CD14-positive monocyte (primary cell): ENCODE measurements at regions not wholly inside any gene's neighbourhood (a gene's known extent, or its start where the extent isn't known, plus 50 kb on each side); places are given as distances from the start of the nearest gene placed in this dataset.

Source experiments
- DNase-seq, 3 donors: peaks; one replicate each; pipeline ENCODE4 v3.0.0-alpha.2; 2011 to 2022
- H2AFZ ChIP-seq: 2 replicates; pipeline ENCODE4 v1.6.0; 2012; ENCODE audit warnings: mild to moderate bottlenecking, low read depth, low read length, inconsistent platforms; ENCODE audit not compliant: insufficient read depth, poor library complexity, severe bottlenecking
- H3K27ac ChIP-seq, 2 donors: 1 replicate in 1 of 2; 2 replicates in 1 of 2; pipeline ENCODE4 v1.5.1; 2012 to 2013; ENCODE audit warnings: low read length in 2 of 2, control low read depth in 1 of 2, inconsistent platforms in 1 of 2, low read depth in 1 of 2, mild to moderate bottlenecking in 1 of 2
- H3K27me3 ChIP-seq, 2 donors: one replicate each; pipeline versions ENCODE4 v1.6.0 to v1.6.1; 2011 to 2013; ENCODE audit warnings: low read length in 2 of 2; ENCODE audit not compliant: control insufficient read depth in 2 of 2, insufficient read depth in 2 of 2
- H3K36me3 ChIP-seq, 2 donors: replicated peaks in 1 of 2; 1 replicate in 1 of 2; 2 replicates in 1 of 2; pipeline versions ENCODE4 v1.5.1 to v1.6.1; 2012 to 2013; ENCODE audit warnings: low read length in 2 of 2, control low read depth in 1 of 2, inconsistent platforms in 1 of 2, mild to moderate bottlenecking in 1 of 2; ENCODE audit not compliant: insufficient read depth in 2 of 2, control insufficient read depth in 1 of 2
- H3K4me1 ChIP-seq, 2 donors: 1 replicate in 1 of 2; 2 replicates in 1 of 2; pipeline versions ENCODE4 v1.5.1 to v1.6.1; 2012 to 2013; ENCODE audit warnings: low read length in 2 of 2, control low read depth in 1 of 2, inconsistent platforms in 1 of 2, mild to moderate bottlenecking in 1 of 2, moderate library complexity in 1 of 2; ENCODE audit not compliant: insufficient read depth in 2 of 2, control insufficient read depth in 1 of 2
- H3K4me2 ChIP-seq: replicated peaks from 2 replicates; pipeline ENCODE3; 2012; ENCODE audit warnings: low read length, moderate library complexity, mild to moderate bottlenecking; ENCODE audit not compliant: poor library complexity, severe bottlenecking; ENCODE audit errors: extremely low read depth
- H3K4me3 ChIP-seq, 3 experiments: fragments of 200-600 bp in 1 of 3; sonication (generic) in 1 of 3; replicated peaks in 1 of 3; 1 replicate in 2 of 3; 2 replicates in 1 of 3; pipeline ENCODE4 v1.5.1; 2011 to 2013; ENCODE audit warnings: low read length in 3 of 3, mild to moderate bottlenecking in 3 of 3, control low read depth in 2 of 3, low read depth in 2 of 3, inconsistent platforms in 1 of 3, moderate library complexity in 1 of 3
- H3K79me2 ChIP-seq: 2 replicates; pipeline ENCODE4 v1.6.0; 2012; ENCODE audit warnings: mild to moderate bottlenecking, control low read depth, inconsistent platforms, low read length, moderate library complexity; ENCODE audit not compliant: insufficient read depth
- H3K9ac ChIP-seq: 2 replicates; pipeline ENCODE4 v1.6.0; 2017; ENCODE audit warnings: low read length, mild to moderate bottlenecking; ENCODE audit not compliant: insufficient read depth, poor library complexity, severe bottlenecking
- H3K9me3 ChIP-seq, 2 donors: replicated peaks in 1 of 2; 1 replicate in 1 of 2; 2 replicates in 1 of 2; pipeline versions ENCODE4 v1.5.1 to v1.6.1; 2012 to 2013; ENCODE audit warnings: low read length in 2 of 2, control low read depth in 1 of 2; ENCODE audit not compliant: control insufficient read depth in 1 of 2, insufficient read depth in 1 of 2
- H4K20me1 ChIP-seq: 2 replicates; pipeline ENCODE4 v1.6.0; 2012; ENCODE audit warnings: mild to moderate bottlenecking, low read length, control low read depth, moderate library complexity; ENCODE audit not compliant: insufficient read depth
- H3K27ac Mint-ChIP-seq, 7 donors: one replicate each; pipeline ENCODE4 v1.8.0; 2020; ENCODE audit warnings: mild to moderate bottlenecking in 7 of 7, mixed read lengths in 7 of 7, moderate library complexity in 6 of 7, inconsistent platforms in 2 of 7
- H3K27me3 Mint-ChIP-seq, 3 donors: one replicate each; pipeline ENCODE4 v1.8.0; 2021 to 2022; ENCODE audit warnings: low read depth in 3 of 3, mild to moderate bottlenecking in 3 of 3, mixed read lengths in 3 of 3, moderate library complexity in 3 of 3, inconsistent platforms in 1 of 3
- H3K36me3 Mint-ChIP-seq, 2 donors: one replicate each; pipeline ENCODE4 v1.8.0; 2020; ENCODE audit warnings: mixed read lengths in 2 of 2, inconsistent platforms in 1 of 2, mild to moderate bottlenecking in 1 of 2
- H3K4me1 Mint-ChIP-seq: one replicate; pipeline ENCODE4 v1.8.0; 2020; ENCODE audit warnings: mild to moderate bottlenecking, mixed read lengths
- H3K4me3 Mint-ChIP-seq, 2 donors: one replicate each; pipeline ENCODE4 v1.8.0; 2020; ENCODE audit warnings: mild to moderate bottlenecking in 2 of 2, mixed read lengths in 2 of 2, moderate library complexity in 1 of 2
- H3K9me3 Mint-ChIP-seq, 7 donors: one replicate each; pipeline ENCODE4 v1.8.0; 2020 to 2022; ENCODE audit warnings: mixed read lengths in 7 of 7, mild to moderate bottlenecking in 6 of 7, moderate library complexity in 6 of 7, inconsistent platforms in 2 of 7
- CTCF ChIP-seq: fragments of 200-600 bp; IDR thresholded peaks from one replicate; pipeline ENCODE4 v1.8.0; 2022; ENCODE audit warnings: antibody characterized with exemption, mild to moderate bottlenecking
- WGBS: methylation state at CpG from one replicate; pipeline ENCODE4 v1.1.5; 2013; ENCODE audit warnings: missing lambda C conversion rate; ENCODE audit not compliant: insufficient coverage; 5-methylcytosine and 5-hydroxymethylcytosine counted together
- intact Hi-C, 2 donors: fragments of 100-400 bp; cut with micrococcal nuclease; formaldehyde crosslinking; loops; one replicate each; pipeline versions ENCODE4 v1.15.0 to v1.15.1; 2023

- H3K9ac ChIP-seq, result no peak overlapping the region
- intact Hi-C loops, result no loop called here
- H3K27me3 Mint-ChIP-seq, result peaks cover 0 to 4% (median 2%) of the 10 kb centered on the region in 3 donors
- H3K27ac ChIP-seq, result no peak overlapping the region
- no peaks in the 10 kb centered on the region for H3K27me3 ChIP-seq
- no peak overlapping the region for H3K27ac Mint-ChIP-seq
- 93% methylated on average over 2 of the region's 6 CpGs for WGBS
- no peaks in the 10 kb centered on the region for H4K20me1 ChIP-seq
- no peak overlapping the region for H3K4me3 ChIP-seq
- no peak overlapping the region for H3K4me2 ChIP-seq
- H2AFZ ChIP-seq, result no peak overlapping the region
- no peaks in the 10 kb centered on the region for H3K36me3 ChIP-seq
- no peaks in the 10 kb centered on the region for H3K4me1 ChIP-seq
- H3K79me2 ChIP-seq, result no peaks in the 10 kb centered on the region
- no peaks in the 10 kb centered on the region for H3K9me3 ChIP-seq
- H3K9me3 Mint-ChIP-seq, result peaks cover 0 to 5% (median 0%) of the 10 kb centered on the region in 7 donors
- no peak for TF ChIP-seq CTCF
- H3K4me1 Mint-ChIP-seq, result peaks cover 12% of the 10 kb centered on the region
- H3K4me3 Mint-ChIP-seq, result no peak overlapping the region
- no peak for DNase-seq
- no peaks in the 10 kb centered on the region for H3K36me3 Mint-ChIP-seq
These were observed 58.8 kb upstream of the NUDT4 start for GRCh38 chr12:93318720-93319522.

DNA sequence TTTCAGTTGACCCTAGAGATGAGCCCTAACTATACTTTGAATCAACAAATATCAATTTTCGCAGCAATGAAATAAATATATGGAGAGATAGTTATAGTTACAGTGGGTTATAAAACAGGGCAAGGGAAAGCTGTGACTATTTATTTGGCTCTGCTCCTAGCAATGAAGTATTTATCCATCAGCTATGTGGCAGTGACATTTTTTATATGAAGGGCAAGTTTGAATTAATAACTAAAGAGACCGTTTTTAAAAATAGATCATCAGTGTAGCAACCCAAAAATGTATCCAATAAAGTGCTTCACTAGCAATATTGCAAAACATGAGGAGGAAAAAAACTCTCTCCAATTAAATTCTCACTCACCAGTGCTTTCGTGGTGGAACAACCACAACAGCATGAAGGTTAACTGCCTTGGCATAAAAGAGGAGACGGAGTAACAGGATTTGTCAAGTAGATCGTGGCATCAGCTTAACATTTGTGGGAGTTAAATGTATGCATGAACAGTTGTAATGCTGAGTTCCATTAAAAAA is 58.1 kb upstream of the NUDT4 start:
- no peaks in the 10 kb centered on the region for H3K4me1 ChIP-seq
- H3K36me3 ChIP-seq, result no peaks in the 10 kb centered on the region
- Mint-ChIP-seq H3K4me1 (peaks cover 12% of the 10 kb centered on the region), H3K9me3 (peaks cover 0 to 5% (median 0%) of the 10 kb centered on the region in 7 donors), H3K27ac (no peak overlapping the region), H3K36me3 (no peaks in the 10 kb centered on the region), H3K27me3 (peaks cover under 1 to 2% (median 2%) of the 10 kb centered on the region in 3 donors), H3K4me3 (no peak overlapping the region)
- no peak for TF ChIP-seq CTCF
- H3K4me3 ChIP-seq, result no peak overlapping the region
- no peaks in the 10 kb centered on the region for H4K20me1 ChIP-seq
- no peaks in the 10 kb centered on the region for H3K27me3 ChIP-seq
- no peak overlapping the region for H3K4me2 ChIP-seq
- H2AFZ ChIP-seq, result no peak overlapping the region
- H3K9ac ChIP-seq, result no peak overlapping the region
- DNase-seq, result no peak
- no peaks in the 10 kb centered on the region for H3K9me3 ChIP-seq
- no peaks in the 10 kb centered on the region for H3K79me2 ChIP-seq
- no peak overlapping the region for H3K27ac ChIP-seq
- intact Hi-C loops, result no loop called here
- WGBS, result 42% methylated on average over 2 of the region's 5 CpGs
